CD4-positive, CD25-positive, alpha-beta regulatory T cell (primary cell): ENCODE measurements at regions not wholly inside any gene's neighbourhood (a gene's known extent, or its start where the extent isn't known, plus 50 kb on each side); places are given as distances from the start of the nearest gene placed in this dataset.

ENCODE experiments used
- ATAC-seq, 2 donors: fragments of 150-1000 bp; cut with Tn5 transposase; one replicate each; pipeline ENCODE4 v1.10.0; 2021; ENCODE audit warnings: low read depth in 2 of 2, moderate number of reproducible peaks in 2 of 2, moderate library complexity in 1 of 2
- DNase-seq, 3 donors: peaks; one replicate each; pipeline versions ENCODE4 v3.0.0 to v3.0.0-alpha.2; 2012 to 2022; ENCODE audit warnings: mixed read lengths in 1 of 3
- H3K27ac ChIP-seq: one replicate; pipeline ENCODE4 v1.7.0; 2013; ENCODE audit warnings: mild to moderate bottlenecking, low read length; ENCODE audit not compliant: insufficient read depth, poor library complexity, severe bottlenecking
- H3K27me3 ChIP-seq: one replicate; pipeline ENCODE4 v1.7.0; 2013; ENCODE audit warnings: low read length; ENCODE audit not compliant: control insufficient read depth, insufficient read depth
- H3K36me3 ChIP-seq: one replicate; pipeline ENCODE4 v1.7.0; 2013; ENCODE audit warnings: mild to moderate bottlenecking, low read length, moderate library complexity; ENCODE audit not compliant: control insufficient read depth, insufficient read depth
- H3K4me1 ChIP-seq: 2 replicates; pipeline ENCODE4 v1.7.0; 2013; ENCODE audit warnings: mild to moderate bottlenecking, low read length; ENCODE audit not compliant: insufficient read depth, control insufficient read depth, poor library complexity, severe bottlenecking
- H3K4me3 ChIP-seq: one replicate; pipeline ENCODE4 v1.7.0; 2013; ENCODE audit warnings: low read depth, mild to moderate bottlenecking, low read length, moderate library complexity
- H3K9me3 ChIP-seq, 2 experiments: 1 replicate in 1 of 2; 2 replicates in 1 of 2; pipeline ENCODE4 v1.7.0; 2013; ENCODE audit warnings: low read length in 2 of 2, mild to moderate bottlenecking in 1 of 2, moderate library complexity in 1 of 2; ENCODE audit not compliant: control insufficient read depth in 2 of 2
- H3K27ac Mint-ChIP-seq, 3 donors: one replicate each; pipeline ENCODE4 v1.8.0; 2020 to 2022; ENCODE audit warnings: mild to moderate bottlenecking in 3 of 3, mixed read lengths in 3 of 3, moderate library complexity in 2 of 3
- H3K27me3 Mint-ChIP-seq: one replicate; pipeline ENCODE4 v1.8.0; 2022; ENCODE audit warnings: mild to moderate bottlenecking, mixed read lengths
- H3K36me3 Mint-ChIP-seq: one replicate; pipeline ENCODE4 v1.8.0; 2020; ENCODE audit warnings: mixed read lengths
- H3K4me1 Mint-ChIP-seq, 4 donors: one replicate each; pipeline ENCODE4 v1.8.0; 2020 to 2022; ENCODE audit warnings: mixed read lengths in 4 of 4, mild to moderate bottlenecking in 1 of 4
- H3K4me3 Mint-ChIP-seq, 4 donors: one replicate each; pipeline ENCODE4 v1.8.0; 2020 to 2022; ENCODE audit warnings: mild to moderate bottlenecking in 4 of 4, mixed read lengths in 4 of 4, moderate library complexity in 3 of 4
- H3K9me3 Mint-ChIP-seq, 7 donors: one replicate each; pipeline ENCODE4 v1.8.0; 2020 to 2022; ENCODE audit warnings: mixed read lengths in 7 of 7, mild to moderate bottlenecking in 3 of 7, moderate library complexity in 2 of 7

DNA sequence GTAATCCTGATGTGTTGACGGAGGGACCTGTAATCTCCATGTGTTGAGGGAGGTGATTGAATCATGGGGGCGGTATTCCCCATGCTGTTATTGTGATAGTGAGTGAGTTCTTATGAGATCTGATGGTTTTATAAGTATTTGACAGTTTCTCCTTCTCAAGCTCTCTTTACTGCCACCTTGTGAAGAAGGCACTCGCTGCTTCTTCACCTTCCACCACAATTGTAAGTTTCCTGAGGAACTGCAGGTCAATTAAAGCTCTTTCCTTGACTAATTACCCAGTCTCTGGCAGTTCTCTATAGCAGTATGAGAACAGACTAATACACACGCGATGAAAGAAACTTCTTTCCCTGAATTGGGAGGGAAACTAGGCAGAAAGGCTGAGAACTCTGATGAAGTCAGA, 141.1 kb upstream of the RAD23B start:
- no peak overlapping the region for H3K27ac Mint-ChIP-seq
- no peak overlapping the region for H3K4me3 ChIP-seq
- H3K36me3 Mint-ChIP-seq = no peaks in the 10 kb centered on the region
- H3K27ac ChIP-seq = no peak overlapping the region
- H3K9me3 Mint-ChIP-seq = peaks cover 0 to 3% (median 0%) of the 10 kb centered on the region in 7 donors
- ATAC-seq (no peak), DNase-seq (no peak)
- no peaks in the 10 kb centered on the region for H3K4me1 ChIP-seq
- H3K4me3 Mint-ChIP-seq = no peak overlapping the region
- H3K27me3 ChIP-seq = no peaks in the 10 kb centered on the region
- H3K4me1 Mint-ChIP-seq = peaks cover 0 to 2% (median 0%) of the 10 kb centered on the region in 4 donors
- no peaks in the 10 kb centered on the region for H3K9me3 ChIP-seq
- no peaks in the 10 kb centered on the region for H3K36me3 ChIP-seq
- peaks cover 4% of the 10 kb centered on the region for H3K27me3 Mint-ChIP-seq

DNA sequence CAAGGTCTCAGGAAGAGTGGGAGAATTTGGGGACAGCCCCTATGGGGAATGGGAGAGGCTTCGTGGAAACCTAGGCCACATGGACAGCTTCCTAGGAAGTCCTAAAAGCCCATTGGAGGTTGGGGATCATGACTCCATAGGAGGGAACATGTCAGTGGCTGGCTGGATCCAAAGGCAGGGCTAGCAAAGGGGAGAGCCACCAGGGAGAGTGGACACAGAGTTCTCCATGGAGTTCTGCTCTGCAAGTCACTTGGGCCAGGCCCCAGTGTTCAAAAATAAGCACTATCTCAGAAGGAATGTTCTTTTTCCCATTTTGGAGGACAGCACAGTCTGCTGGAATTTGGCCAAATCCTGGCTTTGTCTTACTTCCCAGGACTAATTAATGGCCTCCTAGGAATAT, 140.6 kb upstream of the RAD23B start:
- Histone ChIP-seq H3K9me3 (no peaks in the 10 kb centered on the region), H3K4me3 (no peak overlapping the region), H3K4me1 (no peaks in the 10 kb centered on the region), H3K27ac (no peak overlapping the region), H3K36me3 (no peaks in the 10 kb centered on the region), H3K27me3 (no peaks in the 10 kb centered on the region)
- H3K4me1 Mint-ChIP-seq = peaks cover 0 to 2% (median 0%) of the 10 kb centered on the region in 4 donors
- DNase-seq (no peak), ATAC-seq (no peak)
- H3K27me3 Mint-ChIP-seq = peaks cover 4% of the 10 kb centered on the region
- H3K36me3 Mint-ChIP-seq = no peaks in the 10 kb centered on the region
- H3K4me3 Mint-ChIP-seq = no peak overlapping the region
- H3K9me3 Mint-ChIP-seq = peaks cover 0 to 3% (median 0%) of the 10 kb centered on the region in 7 donors
- no peak overlapping the region for H3K27ac Mint-ChIP-seq

DNA sequence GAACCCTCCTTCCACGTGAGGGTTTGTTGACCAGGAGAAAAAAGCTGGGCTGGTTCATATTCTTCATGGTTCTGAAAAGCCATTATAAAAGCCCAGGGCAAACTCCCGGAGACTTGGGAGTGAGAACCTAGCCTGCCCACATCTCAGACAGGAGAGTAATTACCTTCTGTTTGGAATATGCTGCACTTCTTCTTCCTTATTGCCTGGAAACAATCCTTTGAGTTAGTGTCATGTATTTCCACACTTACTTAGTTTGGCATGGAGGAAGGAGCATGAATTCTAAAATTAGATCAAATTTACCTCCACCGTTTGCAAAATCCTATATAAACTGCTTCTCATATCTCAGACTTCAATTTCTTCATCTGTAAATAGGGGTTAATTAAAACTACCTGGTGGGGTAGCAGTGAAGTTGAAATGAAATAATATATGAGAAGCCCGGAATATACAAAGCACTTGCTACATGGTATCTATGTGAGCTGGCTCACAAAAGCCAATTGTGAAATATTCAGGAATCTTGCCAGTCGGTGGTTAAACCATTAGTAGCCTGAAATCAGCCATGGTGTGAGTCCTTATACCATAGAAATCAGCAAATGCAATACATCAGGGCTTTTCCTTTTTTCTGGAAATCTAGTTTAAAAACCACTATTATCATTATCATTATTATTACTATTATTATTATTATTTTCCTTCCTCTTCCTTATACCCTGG, 140.0 kb upstream of the RAD23B start:
- ATAC-seq (no peak), DNase-seq (no peak)
- H3K27me3 Mint-ChIP-seq = peaks cover 4% of the 10 kb centered on the region
- H3K4me1 Mint-ChIP-seq = no peaks in the 10 kb centered on the region
- no peak overlapping the region for H3K27ac Mint-ChIP-seq
- Histone ChIP-seq H3K36me3 (no peaks in the 10 kb centered on the region), H3K4me1 (no peaks in the 10 kb centered on the region), H3K27me3 (no peaks in the 10 kb centered on the region), H3K9me3 (no peaks in the 10 kb centered on the region), H3K4me3 (no peak overlapping the region), H3K27ac (no peak overlapping the region)
- H3K4me3 Mint-ChIP-seq = no peak overlapping the region
- H3K9me3 Mint-ChIP-seq = peaks cover 0 to 5% (median 0%) of the 10 kb centered on the region in 7 donors
- H3K36me3 Mint-ChIP-seq = no peaks in the 10 kb centered on the region

DNA sequence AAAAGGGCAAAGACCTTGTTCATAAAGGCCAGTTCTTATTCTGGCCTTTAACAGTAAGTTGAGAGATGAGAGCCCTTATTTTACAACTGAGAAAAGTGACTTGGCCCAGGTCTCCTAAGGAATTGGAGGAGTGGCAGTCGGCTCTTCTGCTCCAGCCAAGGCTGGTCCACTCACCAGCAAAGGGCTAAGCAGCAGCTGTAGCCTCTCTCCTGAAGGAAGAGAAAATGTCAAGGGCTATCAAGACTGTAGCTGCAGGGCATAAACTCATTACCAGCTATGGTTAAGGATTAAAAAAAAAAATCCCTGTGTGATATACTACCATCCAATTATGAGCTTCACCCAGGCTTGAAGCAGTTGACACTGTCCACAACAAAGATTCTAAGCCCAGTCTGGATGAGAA, 138.6 kb upstream of the RAD23B start:
- H3K27ac ChIP-seq = no peak overlapping the region
- ATAC-seq = no peak
- H3K4me3 ChIP-seq = no peak overlapping the region
- no peaks in the 10 kb centered on the region for H3K4me1 ChIP-seq
- no peaks in the 10 kb centered on the region for H3K9me3 ChIP-seq
- Mint-ChIP-seq H3K27me3 (peaks cover 13% of the 10 kb centered on the region), H3K4me3 (no peak overlapping the region), H3K9me3 (peaks cover 0 to 5% (median 0%) of the 10 kb centered on the region in 7 donors), H3K4me1 (no peaks in the 10 kb centered on the region), H3K36me3 (no peaks in the 10 kb centered on the region), H3K27ac (no peak overlapping the region)
- H3K36me3 ChIP-seq = no peaks in the 10 kb centered on the region
- no peak for DNase-seq
- no peaks in the 10 kb centered on the region for H3K27me3 ChIP-seq

DNA sequence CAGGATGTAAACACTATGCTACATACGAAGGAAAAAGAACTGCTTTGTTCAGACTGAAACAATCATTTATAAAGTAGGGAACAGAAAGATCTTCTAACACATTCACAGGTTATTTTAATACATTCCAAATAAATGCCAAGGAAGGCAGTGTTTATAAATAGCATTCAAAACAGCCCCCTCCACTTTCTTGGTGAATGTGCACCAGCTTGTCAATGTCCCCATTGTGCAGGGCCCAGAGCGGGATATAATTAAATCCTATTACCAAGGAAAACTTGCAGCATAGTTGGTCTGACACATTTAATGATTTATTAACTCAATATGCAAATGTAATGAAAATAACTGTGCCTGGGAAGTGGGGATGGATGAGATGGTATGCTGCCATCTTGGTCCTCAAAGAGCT, 135.9 kb upstream of the RAD23B start:
- Histone ChIP-seq H3K4me1 (no peaks in the 10 kb centered on the region), H3K27me3 (no peaks in the 10 kb centered on the region), H3K36me3 (no peaks in the 10 kb centered on the region), H3K9me3 (no peaks in the 10 kb centered on the region), H3K27ac (no peak overlapping the region), H3K4me3 (no peak overlapping the region)
- peaks cover 13% of the 10 kb centered on the region for H3K27me3 Mint-ChIP-seq
- peaks cover 0 to 2% (median 0%) of the 10 kb centered on the region in 7 donors for H3K9me3 Mint-ChIP-seq
- no peak overlapping the region for H3K4me3 Mint-ChIP-seq
- no peaks in the 10 kb centered on the region for H3K36me3 Mint-ChIP-seq
- DNase-seq = no peak
- no peak for ATAC-seq
- no peak overlapping the region for H3K27ac Mint-ChIP-seq
- H3K4me1 Mint-ChIP-seq = no peaks in the 10 kb centered on the region

DNA sequence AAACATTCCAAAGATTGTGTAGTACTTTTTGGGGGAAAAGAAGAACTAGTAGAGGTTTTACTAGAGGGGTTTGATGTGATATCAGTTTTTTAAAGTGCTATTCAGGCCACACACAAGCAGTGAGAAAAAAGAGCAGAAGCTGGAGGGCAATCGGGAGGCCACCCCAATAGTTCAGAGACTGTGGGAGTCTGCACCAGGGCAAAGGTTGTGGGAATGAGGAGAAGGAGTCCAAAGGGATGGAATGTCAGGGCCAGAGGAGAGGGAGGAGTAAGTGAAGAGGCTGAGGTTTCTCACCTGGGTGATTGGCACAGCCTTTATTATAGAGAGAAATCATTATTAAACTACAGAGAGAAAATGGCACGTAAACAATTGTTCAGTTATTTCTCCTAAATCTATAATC, 134.9 kb upstream of the RAD23B start:
- Mint-ChIP-seq H3K27ac (no peak overlapping the region), H3K9me3 (peaks cover 0 to 2% (median 0%) of the 10 kb centered on the region in 7 donors), H3K4me1 (no peaks in the 10 kb centered on the region), H3K27me3 (peaks cover 17% of the 10 kb centered on the region), H3K36me3 (no peaks in the 10 kb centered on the region), H3K4me3 (no peak overlapping the region)
- no peaks in the 10 kb centered on the region for H3K27me3 ChIP-seq
- DNase-seq (no peak), ATAC-seq (no peak)
- no peak overlapping the region for H3K4me3 ChIP-seq
- no peaks in the 10 kb centered on the region for H3K36me3 ChIP-seq
- no peaks in the 10 kb centered on the region for H3K4me1 ChIP-seq
- no peaks in the 10 kb centered on the region for H3K9me3 ChIP-seq
- no peak overlapping the region for H3K27ac ChIP-seq

DNA sequence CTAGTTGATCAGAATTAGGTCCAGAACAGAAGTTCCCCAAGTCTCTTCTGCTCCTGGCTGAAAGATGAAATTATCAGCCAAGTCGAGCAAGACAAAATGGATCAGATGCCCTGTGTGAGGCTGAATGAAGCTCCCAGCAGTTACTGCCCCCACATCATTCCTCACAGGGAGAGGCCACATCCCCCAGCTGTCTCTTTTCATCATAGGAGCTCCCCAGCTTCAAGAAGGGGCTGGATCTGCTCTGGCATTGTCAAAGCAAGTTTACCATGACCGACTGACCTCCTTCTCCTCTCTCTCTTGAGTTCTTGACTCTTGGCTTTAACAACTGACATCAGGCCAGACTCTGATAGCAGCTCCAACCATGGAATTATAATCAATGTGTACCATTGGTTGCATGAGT, 133.3 kb upstream of the RAD23B start:
- peaks cover 17% of the 10 kb centered on the region for H3K27me3 Mint-ChIP-seq
- Histone ChIP-seq H3K27me3 (no peaks in the 10 kb centered on the region), H3K4me1 (no peaks in the 10 kb centered on the region), H3K9me3 (no peaks in the 10 kb centered on the region), H3K4me3 (no peak overlapping the region), H3K27ac (no peak overlapping the region), H3K36me3 (no peaks in the 10 kb centered on the region)
- DNase-seq (no peak), ATAC-seq (no peak)
- H3K4me1 Mint-ChIP-seq = no peaks in the 10 kb centered on the region
- H3K27ac Mint-ChIP-seq = no peak overlapping the region
- no peaks in the 10 kb centered on the region for H3K36me3 Mint-ChIP-seq
- H3K4me3 Mint-ChIP-seq = no peak overlapping the region
- H3K9me3 Mint-ChIP-seq = peaks cover 0 to 2% (median 0%) of the 10 kb centered on the region in 7 donors

DNA sequence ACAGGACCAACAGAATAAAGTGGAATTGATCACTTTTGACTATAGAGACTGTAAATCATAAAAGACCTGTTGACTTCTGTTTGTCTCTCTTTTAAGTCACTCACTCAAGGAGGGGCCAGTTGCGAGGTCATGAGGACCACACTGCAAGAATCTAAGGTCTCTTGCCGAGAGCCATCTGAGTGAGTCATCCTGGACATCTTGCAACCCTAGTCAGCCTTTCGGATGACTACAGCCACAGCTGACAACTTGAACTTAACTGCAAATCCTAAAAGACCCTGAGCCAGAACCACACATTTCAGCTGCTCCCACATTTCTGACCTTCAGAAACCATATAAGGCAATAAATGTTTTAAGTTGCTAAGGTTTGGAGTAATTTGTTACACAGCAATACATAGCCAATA, 129.7 kb upstream of the RAD23B start:
- H3K9me3 Mint-ChIP-seq = peaks cover 0 to 2% (median 0%) of the 10 kb centered on the region in 7 donors
- no peaks in the 10 kb centered on the region for H3K36me3 Mint-ChIP-seq
- Histone ChIP-seq H3K36me3 (no peaks in the 10 kb centered on the region), H3K27ac (no peak overlapping the region), H3K4me3 (no peak overlapping the region), H3K27me3 (peaks cover 2% of the 10 kb centered on the region), H3K4me1 (no peaks in the 10 kb centered on the region), H3K9me3 (no peaks in the 10 kb centered on the region)
- ATAC-seq (no peak), DNase-seq (no peak)
- H3K27me3 Mint-ChIP-seq = peaks cover 13% of the 10 kb centered on the region
- no peaks in the 10 kb centered on the region for H3K4me1 Mint-ChIP-seq
- H3K4me3 Mint-ChIP-seq = no peak overlapping the region
- H3K27ac Mint-ChIP-seq = no peak overlapping the region
